ENCODE measurements at regions not wholly inside any gene's neighbourhood (a gene's known extent, or its start where the extent isn't known, plus 50 kb on each side); places are given as distances from the start of the nearest gene placed in this dataset.

- H3K4me1 ChIP-seq (ENCODE audit: control insufficient read depth, insufficient read depth, low read length), result peaks cover 38% of the 10 kb centered on the region
- H3K9ac ChIP-seq (ENCODE audit: low read length), result no peak overlapping the region
- H3K27me3 ChIP-seq (replicated peaks; ENCODE audit: control insufficient read depth, insufficient read depth, low read length), result no peaks in the 10 kb centered on the region
- no peak overlapping the region for H3K4me3 ChIP-seq (ENCODE audit: low read length)
- no peak for DNase-seq (ENCODE audit: low read depth)
- no peaks in the 10 kb centered on the region for H3K9me3 ChIP-seq (ENCODE audit: control insufficient read depth, low read length)
- no peaks in the 10 kb centered on the region for H3K36me3 ChIP-seq (ENCODE audit: control insufficient read depth, insufficient read depth, low read length, severe bottlenecking)
Measured at GRCh38 chr11:19444231-19444630, 203.5 kb upstream of the E2F8 start.

GRCh38 chr11:19442554-19442910 is 201.8 kb upstream of the E2F8 start:
- H3K27me3 ChIP-seq (replicated peaks; ENCODE audit: control insufficient read depth, insufficient read depth, low read length), result no peaks in the 10 kb centered on the region
- H3K4me3 ChIP-seq (ENCODE audit: low read length), result no peak overlapping the region
- peaks cover 47% of the 10 kb centered on the region for H3K4me1 ChIP-seq (ENCODE audit: control insufficient read depth, insufficient read depth, low read length)
- H3K9me3 ChIP-seq (ENCODE audit: control insufficient read depth, low read length), result no peaks in the 10 kb centered on the region
- no peaks in the 10 kb centered on the region for H3K36me3 ChIP-seq (ENCODE audit: control insufficient read depth, insufficient read depth, low read length, severe bottlenecking)
- H3K9ac ChIP-seq (ENCODE audit: low read length), result no peak overlapping the region
- no peak for DNase-seq (ENCODE audit: low read depth)

- Histone ChIP-seq H3K36me3 (ENCODE audit: control insufficient read depth, insufficient read depth, low read length, severe bottlenecking) (no peaks in the 10 kb centered on the region), H3K9me3 (ENCODE audit: control insufficient read depth, low read length) (no peaks in the 10 kb centered on the region), H3K9ac (ENCODE audit: low read length) (no peak overlapping the region), H3K4me3 (ENCODE audit: low read length) (peak overlapping the region; percentile 35), H3K4me1 (ENCODE audit: control insufficient read depth, insufficient read depth, low read length) (peaks cover 47% of the 10 kb centered on the region), H3K27me3 (replicated peaks; ENCODE audit: control insufficient read depth, insufficient read depth, low read length) (no peaks in the 10 kb centered on the region)
- DNase-seq (ENCODE audit: low read depth), result peak; percentile 74
Measured at GRCh38 chr11:19441752-19442553, 201.2 kb upstream of the E2F8 start.

- Histone ChIP-seq H3K36me3 (ENCODE audit: control insufficient read depth, insufficient read depth, low read length, severe bottlenecking) (no peaks in the 10 kb centered on the region), H3K9ac (ENCODE audit: low read length) (no peak overlapping the region), H3K4me3 (ENCODE audit: low read length) (no peak overlapping the region), H3K9me3 (ENCODE audit: control insufficient read depth, low read length) (no peaks in the 10 kb centered on the region), H3K4me1 (ENCODE audit: control insufficient read depth, insufficient read depth, low read length) (peaks cover 43% of the 10 kb centered on the region), H3K27me3 (replicated peaks; ENCODE audit: control insufficient read depth, insufficient read depth, low read length) (no peaks in the 10 kb centered on the region)
- no peak for DNase-seq (ENCODE audit: low read depth)
Measured at GRCh38 chr11:19441288-19441687, 200.5 kb upstream of the E2F8 start.

- Histone ChIP-seq H3K4me3 (ENCODE audit: low read length) (no peak overlapping the region), H3K9ac (ENCODE audit: low read length) (no peak overlapping the region), H3K4me1 (ENCODE audit: control insufficient read depth, insufficient read depth, low read length) (peaks cover 49% of the 10 kb centered on the region), H3K9me3 (ENCODE audit: control insufficient read depth, low read length) (no peaks in the 10 kb centered on the region), H3K27me3 (replicated peaks; ENCODE audit: control insufficient read depth, insufficient read depth, low read length) (no peaks in the 10 kb centered on the region), H3K36me3 (ENCODE audit: control insufficient read depth, insufficient read depth, low read length, severe bottlenecking) (no peaks in the 10 kb centered on the region)
- DNase-seq (ENCODE audit: low read depth), result peak; percentile 59
Measured at GRCh38 chr11:19437760-19438159, 197.0 kb upstream of the E2F8 start.

- Histone ChIP-seq H3K4me1 (ENCODE audit: control insufficient read depth, insufficient read depth, low read length) (peaks cover 50% of the 10 kb centered on the region), H3K9ac (ENCODE audit: low read length) (no peak overlapping the region), H3K27me3 (replicated peaks; ENCODE audit: control insufficient read depth, insufficient read depth, low read length) (no peaks in the 10 kb centered on the region), H3K4me3 (ENCODE audit: low read length) (no peak overlapping the region), H3K9me3 (ENCODE audit: control insufficient read depth, low read length) (no peaks in the 10 kb centered on the region), H3K36me3 (ENCODE audit: control insufficient read depth, insufficient read depth, low read length, severe bottlenecking) (no peaks in the 10 kb centered on the region)
- DNase-seq (ENCODE audit: low read depth), result no peak
Measured at GRCh38 chr11:19436932-19437331, 196.2 kb upstream of the E2F8 start.

GRCh38 chr11:19435306-19435989 is 194.7 kb upstream of the E2F8 start:
- no peak for DNase-seq (ENCODE audit: low read depth)
- Histone ChIP-seq H3K4me3 (ENCODE audit: low read length) (no peak overlapping the region), H3K9me3 (ENCODE audit: control insufficient read depth, low read length) (no peaks in the 10 kb centered on the region), H3K36me3 (ENCODE audit: control insufficient read depth, insufficient read depth, low read length, severe bottlenecking) (no peaks in the 10 kb centered on the region), H3K9ac (ENCODE audit: low read length) (no peak overlapping the region), H3K4me1 (ENCODE audit: control insufficient read depth, insufficient read depth, low read length) (peaks cover 53% of the 10 kb centered on the region), H3K27me3 (replicated peaks; ENCODE audit: control insufficient read depth, insufficient read depth, low read length) (no peaks in the 10 kb centered on the region)

- H3K27me3 ChIP-seq (replicated peaks; ENCODE audit: control insufficient read depth, insufficient read depth, low read length), result no peaks in the 10 kb centered on the region
- DNase-seq (ENCODE audit: low read depth), result no peak
- H3K4me3 ChIP-seq (ENCODE audit: low read length), result no peak overlapping the region
- H3K36me3 ChIP-seq (ENCODE audit: control insufficient read depth, insufficient read depth, low read length, severe bottlenecking), result no peaks in the 10 kb centered on the region
- H3K9me3 ChIP-seq (ENCODE audit: control insufficient read depth, low read length), result no peaks in the 10 kb centered on the region
- peaks cover 63% of the 10 kb centered on the region for H3K4me1 ChIP-seq (ENCODE audit: control insufficient read depth, insufficient read depth, low read length)
- no peak overlapping the region for H3K9ac ChIP-seq (ENCODE audit: low read length)
Measured at GRCh38 chr11:19433791-19434190, 193.0 kb upstream of the E2F8 start.

- Histone ChIP-seq H3K27me3 (replicated peaks; ENCODE audit: control insufficient read depth, insufficient read depth, low read length) (no peaks in the 10 kb centered on the region), H3K36me3 (ENCODE audit: control insufficient read depth, insufficient read depth, low read length, severe bottlenecking) (no peaks in the 10 kb centered on the region), H3K9ac (ENCODE audit: low read length) (peak overlapping the region; percentile 75), H3K4me3 (ENCODE audit: low read length) (peak overlapping the region; percentile 47), H3K9me3 (ENCODE audit: control insufficient read depth, low read length) (no peaks in the 10 kb centered on the region), H3K4me1 (ENCODE audit: control insufficient read depth, insufficient read depth, low read length) (peaks cover 59% of the 10 kb centered on the region)
- DNase-seq (ENCODE audit: low read depth), result no peak
Measured at GRCh38 chr11:19433367-19433766, 192.6 kb upstream of the E2F8 start.

GRCh38 chr11:19432370-19433061 is 191.8 kb upstream of the E2F8 start:
- H3K4me3 ChIP-seq (ENCODE audit: low read length), result peak overlapping the region; percentile 47
- no peaks in the 10 kb centered on the region for H3K9me3 ChIP-seq (ENCODE audit: control insufficient read depth, low read length)
- no peaks in the 10 kb centered on the region for H3K36me3 ChIP-seq (ENCODE audit: control insufficient read depth, insufficient read depth, low read length, severe bottlenecking)
- peak; percentile 4 for DNase-seq (ENCODE audit: low read depth)
- H3K9ac ChIP-seq (ENCODE audit: low read length), result peak overlapping the region; percentile 75
- H3K27me3 ChIP-seq (replicated peaks; ENCODE audit: control insufficient read depth, insufficient read depth, low read length), result no peaks in the 10 kb centered on the region
- peaks cover 53% of the 10 kb centered on the region for H3K4me1 ChIP-seq (ENCODE audit: control insufficient read depth, insufficient read depth, low read length)

- peaks cover 64% of the 10 kb centered on the region for H3K4me1 ChIP-seq (ENCODE audit: control insufficient read depth, insufficient read depth, low read length)
- H3K27me3 ChIP-seq (replicated peaks; ENCODE audit: control insufficient read depth, insufficient read depth, low read length), result no peaks in the 10 kb centered on the region
- no peak for DNase-seq (ENCODE audit: low read depth)
- peak overlapping the region; percentile 75 for H3K9ac ChIP-seq (ENCODE audit: low read length)
- no peaks in the 10 kb centered on the region for H3K36me3 ChIP-seq (ENCODE audit: control insufficient read depth, insufficient read depth, low read length, severe bottlenecking)
- no peaks in the 10 kb centered on the region for H3K9me3 ChIP-seq (ENCODE audit: control insufficient read depth, low read length)
- no peak overlapping the region for H3K4me3 ChIP-seq (ENCODE audit: low read length)
Measured at GRCh38 chr11:19430754-19431398, 190.1 kb upstream of the E2F8 start.
